Esophagus squamous epithelium (tissue), 5 donors: ENCODE measurements at regions not wholly inside any gene's neighbourhood (a gene's known extent, or its start where the extent isn't known, plus 50 kb on each side); places are given as distances from the start of the nearest gene placed in this dataset.

ENCODE experiments used
- DNase-seq: peaks from one replicate; lab custom pipeline; 2025; lab: John Stamatoyannopoulos, UW
- H3K27ac ChIP-seq, 4 donors: fragments of 200-600 bp; sonication (generic); one replicate each; pipeline ENCODE4 v1.5.1; 2016 to 2019; ENCODE audit warnings: mild to moderate bottlenecking in 1 of 4
- H3K27me3 ChIP-seq, 4 donors: fragments of 200-600 bp; sonication (generic); 1 replicate in 3 of 4; 2 replicates in 1 of 4; pipeline versions ENCODE4 v1.5.1 to v1.6.0; 2017 to 2021; ENCODE audit warnings: antibody characterized with exemption in 1 of 4
- H3K36me3 ChIP-seq, 3 donors: fragments of 200-600 bp; sonication (generic); one replicate each; pipeline ENCODE4 v1.5.1; 2016 to 2019
- H3K4me1 ChIP-seq, 3 donors: fragments of 200-600 bp; sonication (generic); one replicate each; pipeline ENCODE4 v1.5.1; 2017 to 2019
- H3K4me3 ChIP-seq, 4 donors: fragments of 200-600 bp; sonication (generic); 1 replicate in 3 of 4; 2 replicates in 1 of 4; pipeline ENCODE4 v1.5.1; 2016 to 2019; ENCODE audit warnings: mild to moderate bottlenecking in 2 of 4, moderate library complexity in 1 of 4
- H3K9me3 ChIP-seq, 3 donors: fragments of 200-600 bp; sonication (generic); one replicate each; pipeline ENCODE4 v1.5.1; 2016 to 2019
- POLR2A ChIP-seq, 4 donors: fragments of 450-650 bp; IDR thresholded peaks; one replicate each; pipeline ENCODE4 v1.6.1; 2017; ENCODE audit warnings: antibody characterized with exemption in 4 of 4, mild to moderate bottlenecking in 4 of 4, moderate library complexity in 3 of 4
- WGBS, 2 donors: methylation state at CpG; one replicate each; pipeline ENCODE4 v1.1.5; 2018; 5-methylcytosine and 5-hydroxymethylcytosine counted together
- intact Hi-C: fragments of 100-400 bp; cut with DNase I; formaldehyde crosslinking; loops from one replicate; pipeline ENCODE4 v1.15.0; 2022
- TF ChIP-seq, protein P1 (sequence below), 6 experiments: fragments of 450-650 bp in 4 of 6; fragments of 200-600 bp in 2 of 6; sonication (generic) in 2 of 6; IDR thresholded peaks; one replicate each; pipeline ENCODE4 v1.5.1; 2016 to 2019; ENCODE audit warnings: antibody characterized with exemption in 6 of 6, mild to moderate bottlenecking in 4 of 6, moderate library complexity in 4 of 6
- donor health status: DM: yes; HTN: yes; CAD: no.

DNA sequence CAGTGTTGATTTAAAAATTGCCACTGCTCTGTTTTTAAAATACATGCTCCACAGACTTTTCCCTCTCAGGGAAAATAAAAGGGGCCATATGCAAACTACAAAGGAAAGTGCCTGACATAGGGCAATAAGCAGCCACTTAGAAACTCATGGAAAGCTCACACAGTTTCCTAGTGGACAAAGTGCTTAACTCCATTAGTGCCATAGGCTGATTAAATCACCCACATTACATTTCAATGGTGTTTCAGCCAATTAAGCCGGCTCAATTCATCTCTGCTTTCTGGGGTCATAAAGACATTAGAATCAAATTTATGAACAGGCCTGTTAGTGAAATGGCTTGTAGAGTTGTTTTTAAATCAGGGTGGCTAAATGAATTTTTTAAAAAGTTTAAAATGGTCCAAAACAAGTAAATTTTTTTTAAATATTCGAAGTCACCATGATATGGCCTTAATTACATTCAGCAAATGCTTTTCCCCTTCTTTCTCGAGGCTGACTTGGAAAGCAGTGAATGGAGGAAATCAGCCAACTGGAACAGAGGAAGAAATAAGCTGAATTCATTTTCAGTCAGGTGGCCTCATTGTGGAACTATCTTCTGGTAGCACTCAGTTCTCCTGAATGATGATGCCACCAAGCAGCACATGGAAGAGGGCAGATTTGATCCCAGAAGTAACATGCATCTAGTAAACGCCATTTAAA, 2305.1 kb upstream of the AGA start:
- 60 to 67% methylated on average over 4 of the region's 4 CpGs for WGBS, 2 donors
- intact Hi-C loops, result no loop called here
- Histone ChIP-seq H3K4me1 (no peaks in the 10 kb centered on the region), H3K9me3 (no peaks in the 10 kb centered on the region), H3K36me3 (no peaks in the 10 kb centered on the region), H3K4me3 (no peak overlapping the region), H3K27me3 (no peaks in the 10 kb centered on the region), H3K27ac (no peak overlapping the region)
- DNase-seq, result no peak
- no peak for TF ChIP-seq POLR2A (IDR thresholded peaks at IDR 0.05)
- TF ChIP-seq, protein P1, sequence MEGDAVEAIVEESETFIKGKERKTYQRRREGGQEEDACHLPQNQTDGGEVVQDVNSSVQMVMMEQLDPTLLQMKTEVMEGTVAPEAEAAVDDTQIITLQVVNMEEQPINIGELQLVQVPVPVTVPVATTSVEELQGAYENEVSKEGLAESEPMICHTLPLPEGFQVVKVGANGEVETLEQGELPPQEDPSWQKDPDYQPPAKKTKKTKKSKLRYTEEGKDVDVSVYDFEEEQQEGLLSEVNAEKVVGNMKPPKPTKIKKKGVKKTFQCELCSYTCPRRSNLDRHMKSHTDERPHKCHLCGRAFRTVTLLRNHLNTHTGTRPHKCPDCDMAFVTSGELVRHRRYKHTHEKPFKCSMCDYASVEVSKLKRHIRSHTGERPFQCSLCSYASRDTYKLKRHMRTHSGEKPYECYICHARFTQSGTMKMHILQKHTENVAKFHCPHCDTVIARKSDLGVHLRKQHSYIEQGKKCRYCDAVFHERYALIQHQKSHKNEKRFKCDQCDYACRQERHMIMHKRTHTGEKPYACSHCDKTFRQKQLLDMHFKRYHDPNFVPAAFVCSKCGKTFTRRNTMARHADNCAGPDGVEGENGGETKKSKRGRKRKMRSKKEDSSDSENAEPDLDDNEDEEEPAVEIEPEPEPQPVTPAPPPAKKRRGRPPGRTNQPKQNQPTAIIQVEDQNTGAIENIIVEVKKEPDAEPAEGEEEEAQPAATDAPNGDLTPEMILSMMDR (IDR thresholded peaks at IDR 0.05), result no peak

DNA sequence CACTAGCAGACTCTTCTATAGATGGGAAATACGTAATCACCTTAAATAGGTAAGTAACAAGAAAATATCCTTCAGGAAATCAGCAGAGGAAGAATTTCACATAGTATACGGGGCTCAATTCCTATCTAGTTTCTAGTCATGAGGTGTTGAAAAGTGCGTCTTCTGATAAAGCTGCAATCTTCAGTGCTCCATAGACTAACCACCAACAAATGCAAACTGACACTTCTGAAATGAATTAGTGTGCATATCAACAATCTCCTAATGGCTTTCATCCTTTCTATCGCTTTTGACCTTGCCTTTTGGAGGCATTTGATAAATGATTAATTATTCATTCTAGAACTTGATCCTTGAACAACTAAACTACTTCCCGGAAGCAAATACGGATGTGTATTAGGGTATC, 2306.6 kb upstream of the AGA start:
- no peak overlapping the region for H3K4me3 ChIP-seq
- no peaks in the 10 kb centered on the region for H3K4me1 ChIP-seq
- TF ChIP-seq POLR2A (IDR thresholded peaks at IDR 0.05), result no peak
- TF ChIP-seq, protein P1 (IDR thresholded peaks at IDR 0.05), result no peak
- H3K36me3 ChIP-seq, result no peaks in the 10 kb centered on the region
- intact Hi-C loops, result no loop called here
- no peaks in the 10 kb centered on the region for H3K9me3 ChIP-seq
- H3K27me3 ChIP-seq, result no peaks in the 10 kb centered on the region
- WGBS, 2 donors, result 77 to 78% methylated on average over 6 of the region's 6 CpGs
- H3K27ac ChIP-seq, result no peak overlapping the region
- DNase-seq, result no peak

DNA sequence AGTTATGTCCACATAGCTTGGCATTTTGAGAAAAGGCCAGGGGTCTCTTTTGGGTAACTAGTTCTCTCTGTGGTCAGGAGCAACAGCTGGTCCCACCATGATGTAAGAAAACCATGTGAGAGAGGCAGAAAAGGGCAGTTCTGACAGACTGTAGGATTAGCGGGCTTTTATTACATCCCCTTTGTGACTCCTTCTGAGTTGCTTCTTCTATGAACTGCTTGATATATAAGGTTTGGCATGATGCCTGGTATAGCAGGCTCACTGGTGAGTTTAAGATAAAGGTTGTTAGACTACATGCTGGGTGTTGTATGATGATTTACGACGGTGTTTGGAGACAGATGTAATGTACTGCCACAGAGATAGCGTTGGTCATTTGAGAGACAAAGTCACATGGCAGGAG, 2308.1 kb upstream of the AGA start:
- Histone ChIP-seq H3K9me3 (no peaks in the 10 kb centered on the region), H3K4me3 (no peak overlapping the region), H3K36me3 (no peaks in the 10 kb centered on the region), H3K4me1 (no peaks in the 10 kb centered on the region), H3K27me3 (no peaks in the 10 kb centered on the region), H3K27ac (no peak overlapping the region)
- intact Hi-C loops, result no loop called here
- DNase-seq, result no peak
- TF ChIP-seq POLR2A (IDR thresholded peaks at IDR 0.05), result no peak
- TF ChIP-seq, protein P1 (IDR thresholded peaks at IDR 0.05), result no peak
- 31 to 51% methylated on average over 4 of the region's 4 CpGs for WGBS, 2 donors

DNA sequence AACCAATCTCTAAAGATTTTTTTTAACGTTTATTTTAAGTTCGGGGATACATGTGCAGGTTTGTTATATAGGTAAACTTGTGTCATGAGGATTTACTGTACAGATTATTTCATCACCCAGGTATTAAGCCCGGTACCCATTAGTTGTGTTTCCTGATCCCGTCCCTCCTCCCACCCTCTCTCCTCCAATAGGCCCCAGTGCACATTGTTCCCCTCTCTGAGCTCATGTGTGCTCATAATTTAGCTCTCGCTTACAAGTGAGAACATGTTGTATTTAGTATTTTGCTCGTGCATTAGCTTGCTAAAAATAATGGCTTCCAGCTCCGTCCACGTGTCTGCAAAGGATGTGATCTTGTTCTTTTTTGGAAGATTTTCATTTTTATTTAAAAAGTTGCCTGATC, 2309.4 kb upstream of the AGA start:
- intact Hi-C loops, result no loop called here
- H3K4me1 ChIP-seq, result no peaks in the 10 kb centered on the region
- 20 to 29% methylated on average over 8 of the region's 8 CpGs for WGBS, 2 donors

GRCh38 chr4:179755322-179755721, 2313.1 kb upstream of the AGA start:
- no peaks in the 10 kb centered on the region for H3K27me3 ChIP-seq
- TF ChIP-seq, protein P1 (IDR thresholded peaks at IDR 0.05), result no peak
- no peak overlapping the region for H3K4me3 ChIP-seq
- WGBS, 2 donors, result 57 to 82% methylated on average over 1 of the region's 1 CpG
- no peaks in the 10 kb centered on the region for H3K4me1 ChIP-seq
- intact Hi-C loops, result no loop called here
- no peaks in the 10 kb centered on the region for H3K36me3 ChIP-seq
- DNase-seq, result no peak
- H3K27ac ChIP-seq, result no peak overlapping the region
- no peaks in the 10 kb centered on the region for H3K9me3 ChIP-seq

More for the DNA sequence above, 2309.4 kb upstream of the AGA start:
- no peak for DNase-seq
- Histone ChIP-seq H3K27ac (no peak overlapping the region), H3K36me3 (no peaks in the 10 kb centered on the region), H3K4me3 (no peak overlapping the region), H3K27me3 (no peaks in the 10 kb centered on the region), H3K9me3 (no peaks in the 10 kb centered on the region)
- TF ChIP-seq POLR2A (IDR thresholded peaks at IDR 0.05), result no peak
- TF ChIP-seq, protein P1 (IDR thresholded peaks at IDR 0.05), result no peak
